ENCODE measurements at regions not wholly inside any gene's neighbourhood (a gene's known extent, or its start where the extent isn't known, plus 50 kb on each side); places are given as distances from the start of the nearest gene placed in this dataset.

DNA sequence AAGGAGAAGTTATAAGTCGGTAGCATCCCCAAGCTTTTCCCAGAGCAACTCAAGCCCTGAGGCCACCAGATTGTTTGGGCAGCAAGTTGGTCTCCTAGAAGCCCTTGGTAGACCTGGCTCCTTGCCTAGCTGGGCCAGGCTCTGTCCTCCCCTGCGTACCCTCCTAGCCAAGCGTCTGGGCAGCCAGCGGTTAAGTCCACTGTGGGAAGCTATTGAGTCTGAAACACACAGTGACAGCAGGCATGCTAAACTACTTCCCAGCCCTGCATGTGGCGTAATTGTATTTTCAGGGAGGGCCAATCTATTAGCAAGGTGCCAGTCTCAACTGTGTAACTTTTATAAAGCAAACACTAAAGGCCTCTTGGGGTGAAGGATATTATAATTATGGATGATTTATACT, 419.1 kb upstream of the RBFOX1 start:
- H3K27me3 ChIP-seq, result no peaks in the 10 kb centered on the region
- no peaks in the 10 kb centered on the region for H3K9me3 ChIP-seq
- no peak for DNase-seq
- H3K36me3 ChIP-seq, result no peaks in the 10 kb centered on the region
- H3K4me3 ChIP-seq, result no peak overlapping the region
- H3K27ac ChIP-seq, result no peak overlapping the region
- TF ChIP-seq, protein P1, sequence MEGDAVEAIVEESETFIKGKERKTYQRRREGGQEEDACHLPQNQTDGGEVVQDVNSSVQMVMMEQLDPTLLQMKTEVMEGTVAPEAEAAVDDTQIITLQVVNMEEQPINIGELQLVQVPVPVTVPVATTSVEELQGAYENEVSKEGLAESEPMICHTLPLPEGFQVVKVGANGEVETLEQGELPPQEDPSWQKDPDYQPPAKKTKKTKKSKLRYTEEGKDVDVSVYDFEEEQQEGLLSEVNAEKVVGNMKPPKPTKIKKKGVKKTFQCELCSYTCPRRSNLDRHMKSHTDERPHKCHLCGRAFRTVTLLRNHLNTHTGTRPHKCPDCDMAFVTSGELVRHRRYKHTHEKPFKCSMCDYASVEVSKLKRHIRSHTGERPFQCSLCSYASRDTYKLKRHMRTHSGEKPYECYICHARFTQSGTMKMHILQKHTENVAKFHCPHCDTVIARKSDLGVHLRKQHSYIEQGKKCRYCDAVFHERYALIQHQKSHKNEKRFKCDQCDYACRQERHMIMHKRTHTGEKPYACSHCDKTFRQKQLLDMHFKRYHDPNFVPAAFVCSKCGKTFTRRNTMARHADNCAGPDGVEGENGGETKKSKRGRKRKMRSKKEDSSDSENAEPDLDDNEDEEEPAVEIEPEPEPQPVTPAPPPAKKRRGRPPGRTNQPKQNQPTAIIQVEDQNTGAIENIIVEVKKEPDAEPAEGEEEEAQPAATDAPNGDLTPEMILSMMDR (IDR thresholded peaks at IDR 0.05), result no peak
- TF ChIP-seq POLR2A (IDR thresholded peaks at IDR 0.05), result no peak
- no peaks in the 10 kb centered on the region for H3K4me1 ChIP-seq

DNA sequence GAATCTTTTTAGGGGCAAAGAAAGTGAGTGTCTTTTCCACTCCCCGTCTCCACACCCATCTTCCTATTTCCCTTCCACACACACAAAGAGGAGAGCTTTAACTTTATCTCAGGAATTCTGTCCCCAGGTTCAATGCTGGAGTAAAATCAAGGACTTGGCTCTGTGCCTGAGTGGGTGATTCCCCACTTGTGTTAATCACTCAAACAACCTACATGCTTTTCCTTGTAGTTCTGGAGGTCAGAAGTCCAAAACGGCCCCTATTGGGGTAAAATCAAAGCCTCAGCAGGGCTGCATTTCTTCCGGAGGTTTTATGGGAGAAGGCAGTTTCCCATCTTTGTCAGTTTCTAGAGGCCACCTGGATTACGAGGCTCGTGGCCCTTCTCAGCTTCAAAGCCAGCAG, 422.3 kb upstream of the RBFOX1 start:
- TF ChIP-seq POLR2A (IDR thresholded peaks at IDR 0.05), result no peak
- TF ChIP-seq, protein P1 (IDR thresholded peaks at IDR 0.05), result no peak
- no peaks in the 10 kb centered on the region for H3K27me3 ChIP-seq
- no peak for DNase-seq

DNA sequence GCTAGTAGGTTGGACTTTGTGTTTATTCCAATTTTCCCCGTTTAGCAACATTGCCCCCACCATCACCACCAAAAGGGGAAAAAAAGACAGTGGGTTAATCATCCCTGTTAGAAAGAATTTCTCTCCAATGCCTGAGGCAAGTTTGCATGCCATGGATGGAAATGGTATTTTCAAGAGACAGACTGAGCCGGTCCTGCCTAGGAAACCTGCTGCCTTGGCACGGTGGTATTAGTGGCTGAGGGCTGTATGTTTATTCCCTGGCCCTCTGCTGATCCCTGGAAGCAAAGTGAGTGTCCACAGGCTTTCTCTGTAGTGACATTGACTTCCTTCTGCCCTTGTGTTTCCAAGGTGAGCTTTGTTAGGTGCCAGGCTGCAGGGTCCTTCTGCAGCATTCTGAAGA, 427.0 kb upstream of the RBFOX1 start:
- Histone ChIP-seq H3K9me3 (no peaks in the 10 kb centered on the region), H3K4me1 (no peaks in the 10 kb centered on the region), H3K4me3 (no peak overlapping the region), H3K27ac (no peak overlapping the region), H3K27me3 (no peaks in the 10 kb centered on the region), H3K36me3 (no peaks in the 10 kb centered on the region)
- DNase-seq, result no peak
- no peak for TF ChIP-seq POLR2A (IDR thresholded peaks at IDR 0.05)

More for the DNA sequence above, 422.3 kb upstream of the RBFOX1 start:
- Histone ChIP-seq H3K36me3 (no peaks in the 10 kb centered on the region), H3K9me3 (no peaks in the 10 kb centered on the region), H3K4me3 (no peak overlapping the region), H3K27ac (no peak overlapping the region), H3K4me1 (no peaks in the 10 kb centered on the region)

DNA sequence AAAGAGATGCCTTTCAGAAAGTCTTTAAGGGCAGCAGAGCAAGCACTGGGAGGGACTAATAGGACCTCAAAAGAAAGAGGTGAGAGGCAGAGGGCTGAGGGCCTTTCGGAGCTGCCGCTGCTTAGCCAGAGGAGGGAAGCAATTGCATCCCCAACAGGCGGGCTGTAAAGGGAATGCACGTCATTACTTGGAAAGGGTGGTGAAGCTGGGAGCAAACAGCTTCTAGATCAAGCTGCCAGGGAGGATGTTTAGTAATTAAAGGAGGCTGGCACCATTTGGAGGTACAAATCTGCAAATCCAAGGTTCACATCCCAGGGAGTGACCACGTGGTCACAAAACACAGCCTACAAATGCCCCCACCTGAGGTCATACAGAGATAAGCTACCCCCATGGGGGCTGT, 429.0 kb upstream of the RBFOX1 start:
- H3K27me3 ChIP-seq, result no peaks in the 10 kb centered on the region
- no peaks in the 10 kb centered on the region for H3K36me3 ChIP-seq
- H3K27ac ChIP-seq, result no peak overlapping the region
- H3K4me1 ChIP-seq, result no peaks in the 10 kb centered on the region
- H3K4me3 ChIP-seq, result no peak overlapping the region
- DNase-seq, result no peak
- no peaks in the 10 kb centered on the region for H3K9me3 ChIP-seq
- TF ChIP-seq POLR2A (IDR thresholded peaks at IDR 0.05), result no peak
- TF ChIP-seq, protein P1 (IDR thresholded peaks at IDR 0.05), result no peak

DNA sequence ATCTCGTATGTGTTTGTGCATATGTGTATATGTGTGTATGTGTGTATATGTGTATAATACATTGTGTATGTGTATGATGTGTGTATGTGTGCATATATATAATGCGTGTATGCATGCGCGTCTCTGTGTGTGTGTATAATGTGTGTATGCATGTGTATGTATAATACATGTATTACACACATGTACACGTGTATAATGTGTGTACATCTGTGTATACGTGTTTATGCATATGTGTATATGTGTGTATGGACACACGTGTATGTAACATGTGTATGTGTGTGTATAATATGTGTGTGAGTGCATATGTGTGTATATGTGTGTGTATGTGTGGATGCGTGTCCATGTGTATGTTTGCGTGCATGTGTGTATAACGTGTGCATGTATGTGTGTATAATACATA, 433.7 kb upstream of the RBFOX1 start:
- no peak overlapping the region for H3K4me3 ChIP-seq
- H3K27me3 ChIP-seq, result no peaks in the 10 kb centered on the region
- H3K27ac ChIP-seq, result no peak overlapping the region
- DNase-seq, result no peak
- no peaks in the 10 kb centered on the region for H3K36me3 ChIP-seq
- H3K4me1 ChIP-seq, result no peaks in the 10 kb centered on the region
- TF ChIP-seq, protein P1 (IDR thresholded peaks at IDR 0.05), result no peak
- no peak for TF ChIP-seq POLR2A (IDR thresholded peaks at IDR 0.05)
- no peaks in the 10 kb centered on the region for H3K9me3 ChIP-seq

DNA sequence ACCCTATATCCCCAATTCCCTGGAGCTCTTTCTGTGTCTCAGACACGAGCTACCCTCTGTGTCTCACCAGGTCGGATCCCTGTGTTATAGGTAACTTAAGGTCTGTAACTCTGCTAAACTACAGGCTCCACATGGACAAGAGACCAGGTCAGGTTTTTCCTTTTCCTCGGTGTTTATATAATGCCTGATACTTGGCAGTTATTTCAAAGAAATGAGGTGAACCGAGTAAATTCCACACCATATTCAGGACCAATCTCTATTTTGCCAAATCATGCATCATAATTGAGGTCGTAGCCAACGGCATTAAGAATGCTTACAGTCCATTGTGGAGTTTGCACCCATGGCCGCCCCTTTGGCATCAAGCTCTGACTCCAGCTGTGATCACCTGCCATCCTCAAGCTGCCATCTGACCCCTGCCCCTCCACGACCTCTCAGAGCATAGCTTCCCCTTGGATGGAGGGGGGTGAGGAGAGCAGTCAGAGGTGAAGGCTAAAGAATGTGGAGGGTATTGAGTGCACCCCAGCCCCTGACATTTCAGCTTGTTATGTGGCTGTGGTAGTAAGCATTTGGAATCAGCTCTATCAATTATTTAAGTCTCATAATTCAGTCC, 434.7 kb upstream of the RBFOX1 start:
- Histone ChIP-seq H3K36me3 (no peaks in the 10 kb centered on the region), H3K27me3 (no peaks in the 10 kb centered on the region), H3K9me3 (no peaks in the 10 kb centered on the region), H3K4me3 (no peak overlapping the region), H3K27ac (no peak overlapping the region), H3K4me1 (no peaks in the 10 kb centered on the region)
- TF ChIP-seq POLR2A (IDR thresholded peaks at IDR 0.05), result no peak
- TF ChIP-seq, protein P1 (IDR thresholded peaks at IDR 0.05), result no peak
- no peak for DNase-seq
